ENCODE measurements at regions not wholly inside any gene's neighbourhood (a gene's known extent, or its start where the extent isn't known, plus 50 kb on each side); places are given as distances from the start of the nearest gene placed in this dataset.

- Histone ChIP-seq H3K27ac (no peak overlapping the region), H3K4me3 (no peak overlapping the region), H3K4me2 (no peak overlapping the region), H3K9me3 (ENCODE audit: low read depth) (no peaks in the 10 kb centered on the region), H3K27me3 (no peaks in the 10 kb centered on the region), H2AFZ (replicated peaks) (no peak overlapping the region), H3K79me2 (ENCODE audit: low read depth) (no peaks in the 10 kb centered on the region), H3K9ac (no peak overlapping the region), H3K36me3 (no peaks in the 10 kb centered on the region), H3F3A (ENCODE audit: low read depth) (peaks cover 14% of the 10 kb centered on the region), H3K4me1 (peaks cover 52% of the 10 kb centered on the region), H4K20me1 (ENCODE audit: low read depth) (no peaks in the 10 kb centered on the region)
- no peak overlapping the region for H3K4me3 Mint-ChIP-seq
- H3K9me3 Mint-ChIP-seq: no peaks in the 10 kb centered on the region
- TF ChIP-seq CTCF (IDR thresholded peaks at IDR 0.05): no peak
- no peak for TF ChIP-seq EZH2phosphoT487 (IDR thresholded peaks at IDR 0.05)
- no peak for TF ChIP-seq EZH2 (IDR thresholded peaks at IDR 0.05)
- no peaks in the 10 kb centered on the region for H3K27me3 Mint-ChIP-seq (ENCODE audit: insufficient read depth, low read depth)
- no peak overlapping the region for H3K27ac Mint-ChIP-seq
- peaks cover 16% of the 10 kb centered on the region for H3K4me1 Mint-ChIP-seq
- DNase-seq (ENCODE audit: low spot score): no peak
- H3K36me3 Mint-ChIP-seq: no peaks in the 10 kb centered on the region
These were observed 587.9 kb downstream of the ADGRL2 start for GRCh38 chr1:82388679-82389078.

- H3K4me2 ChIP-seq: no peak overlapping the region
- no peak overlapping the region for H2AFZ ChIP-seq (replicated peaks)
- peaks cover 36% of the 10 kb centered on the region for H3K4me1 ChIP-seq
- Mint-ChIP-seq H3K4me1 (peaks cover 16% of the 10 kb centered on the region), H3K27me3 (ENCODE audit: insufficient read depth, low read depth) (no peaks in the 10 kb centered on the region), H3K9me3 (no peaks in the 10 kb centered on the region), H3K27ac (no peak overlapping the region), H3K4me3 (no peak overlapping the region), H3K36me3 (no peaks in the 10 kb centered on the region)
- DNase-seq (ENCODE audit: low spot score): no peak
- no peaks in the 10 kb centered on the region for H3K36me3 ChIP-seq
- H3K9ac ChIP-seq: no peak overlapping the region
- no peaks in the 10 kb centered on the region for H3K27me3 ChIP-seq
- H3K9me3 ChIP-seq (ENCODE audit: low read depth): no peaks in the 10 kb centered on the region
- H3K27ac ChIP-seq: no peak overlapping the region
- no peaks in the 10 kb centered on the region for H3K79me2 ChIP-seq (ENCODE audit: low read depth)
- H4K20me1 ChIP-seq (ENCODE audit: low read depth): no peaks in the 10 kb centered on the region
- TF ChIP-seq CTCF (IDR thresholded peaks at IDR 0.05) (no peak), EZH2 (IDR thresholded peaks at IDR 0.05) (no peak), EZH2phosphoT487 (IDR thresholded peaks at IDR 0.05) (no peak)
- no peak overlapping the region for H3K4me3 ChIP-seq
- H3F3A ChIP-seq (ENCODE audit: low read depth): peaks cover 9% of the 10 kb centered on the region
These were observed 586.3 kb downstream of the ADGRL2 start for GRCh38 chr1:82387012-82387366.

GRCh38 chr1:82386365-82387011, 585.8 kb downstream of the ADGRL2 start:
- Mint-ChIP-seq H3K9me3 (no peaks in the 10 kb centered on the region), H3K27me3 (ENCODE audit: insufficient read depth, low read depth) (no peaks in the 10 kb centered on the region), H3K4me1 (peaks cover 16% of the 10 kb centered on the region), H3K27ac (no peak overlapping the region), H3K36me3 (no peaks in the 10 kb centered on the region), H3K4me3 (no peak overlapping the region)
- Histone ChIP-seq H3K27ac (no peak overlapping the region), H3F3A (ENCODE audit: low read depth) (peaks cover 9% of the 10 kb centered on the region), H2AFZ (replicated peaks) (no peak overlapping the region), H3K9ac (no peak overlapping the region), H3K4me3 (no peak overlapping the region), H3K79me2 (ENCODE audit: low read depth) (no peaks in the 10 kb centered on the region), H3K27me3 (no peaks in the 10 kb centered on the region), H3K4me2 (no peak overlapping the region), H3K4me1 (peaks cover 31% of the 10 kb centered on the region), H3K36me3 (no peaks in the 10 kb centered on the region), H4K20me1 (ENCODE audit: low read depth) (no peaks in the 10 kb centered on the region), H3K9me3 (ENCODE audit: low read depth) (no peaks in the 10 kb centered on the region)
- DNase-seq (ENCODE audit: low spot score): no peak
- no peak for TF ChIP-seq EZH2phosphoT487 (IDR thresholded peaks at IDR 0.05)

GRCh38 chr1:82384776-82385175, 584.0 kb downstream of the ADGRL2 start:
- Histone ChIP-seq H3K27ac (no peak overlapping the region), H3K27me3 (no peaks in the 10 kb centered on the region), H3F3A (ENCODE audit: low read depth) (no peaks in the 10 kb centered on the region), H3K9me3 (ENCODE audit: low read depth) (no peaks in the 10 kb centered on the region), H3K4me3 (no peak overlapping the region), H2AFZ (replicated peaks) (no peak overlapping the region), H3K4me2 (no peak overlapping the region), H3K4me1 (peaks cover 16% of the 10 kb centered on the region), H3K9ac (no peak overlapping the region), H3K79me2 (ENCODE audit: low read depth) (no peaks in the 10 kb centered on the region), H3K36me3 (no peaks in the 10 kb centered on the region), H4K20me1 (ENCODE audit: low read depth) (no peaks in the 10 kb centered on the region)
- peaks cover 5% of the 10 kb centered on the region for H3K4me1 Mint-ChIP-seq
- no peak overlapping the region for H3K4me3 Mint-ChIP-seq
- no peaks in the 10 kb centered on the region for H3K36me3 Mint-ChIP-seq
- no peak for DNase-seq (ENCODE audit: low spot score)
- no peak overlapping the region for H3K27ac Mint-ChIP-seq
- H3K27me3 Mint-ChIP-seq (ENCODE audit: insufficient read depth, low read depth): peaks cover 4% of the 10 kb centered on the region
- TF ChIP-seq EZH2 (IDR thresholded peaks at IDR 0.05): no peak
- no peak for TF ChIP-seq CTCF (IDR thresholded peaks at IDR 0.05)
- no peak for TF ChIP-seq EZH2phosphoT487 (IDR thresholded peaks at IDR 0.05)
- H3K9me3 Mint-ChIP-seq: no peaks in the 10 kb centered on the region
